OCI-LY3 (cell line): ENCODE measurements at regions not wholly inside any gene's neighbourhood (a gene's known extent, or its start where the extent isn't known, plus 50 kb on each side); places are given as distances from the start of the nearest gene placed in this dataset.

Experiments
- CTCF ChIP-seq: fragments of 200-600, 300-600 bp; sonication (generic); IDR thresholded peaks from 2 replicates; pipeline ENCODE4 v1.5.1; 2014; ENCODE audit warnings: antibody characterized with exemption, low read length, low read depth
- EZH2phosphoT487 ChIP-seq: fragments of 200-600 bp; shearing (Covaris generic); IDR thresholded peaks from 2 replicates; pipeline ENCODE4 v1.6.1; 2018; ENCODE audit warnings: antibody characterized with exemption, mixed run types, low read depth

- no peak for TF ChIP-seq CTCF
- TF ChIP-seq EZH2phosphoT487 = no peak
These were observed 168.6 kb downstream of the IER5 start for GRCh38 chr1:181257117-181257516.
